GM18861 (cell line): ENCODE measurements at regions not wholly inside any gene's neighbourhood (a gene's known extent, or its start where the extent isn't known, plus 50 kb on each side); places are given as distances from the start of the nearest gene placed in this dataset.
"Not testable (repeated sequence)": the region's sequence is repeated elsewhere in the genome, so short reads cannot be mapped to it uniquely, and the experiment has no call there.

Experiments used
- ATAC-seq: cut with Tn5 transposase; IDR thresholded peaks from one replicate; pipeline ENCODE4 v1.9.1; 2021; ENCODE audit not compliant: unreplicated experiment

DNA sequence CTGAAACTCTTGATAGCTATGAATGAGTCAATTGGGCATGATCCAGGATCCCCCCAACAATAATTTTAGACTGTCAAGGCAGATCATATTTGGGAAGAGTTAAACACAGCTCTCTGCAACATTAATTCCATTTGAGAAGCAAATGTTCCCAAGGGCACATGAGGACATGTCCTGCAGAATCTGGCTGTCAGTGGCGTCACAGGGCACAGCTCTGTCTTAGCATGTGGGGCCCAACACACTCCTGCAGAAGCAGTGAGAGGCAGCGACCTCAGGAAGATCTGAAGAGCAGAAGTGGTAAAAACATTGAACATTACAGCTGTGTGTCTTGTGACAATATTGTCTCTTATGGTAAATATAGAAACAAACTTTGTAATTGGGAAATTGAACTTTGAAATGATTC, 197.1 kb upstream of the PBX1 start:
- no peak for ATAC-seq

DNA sequence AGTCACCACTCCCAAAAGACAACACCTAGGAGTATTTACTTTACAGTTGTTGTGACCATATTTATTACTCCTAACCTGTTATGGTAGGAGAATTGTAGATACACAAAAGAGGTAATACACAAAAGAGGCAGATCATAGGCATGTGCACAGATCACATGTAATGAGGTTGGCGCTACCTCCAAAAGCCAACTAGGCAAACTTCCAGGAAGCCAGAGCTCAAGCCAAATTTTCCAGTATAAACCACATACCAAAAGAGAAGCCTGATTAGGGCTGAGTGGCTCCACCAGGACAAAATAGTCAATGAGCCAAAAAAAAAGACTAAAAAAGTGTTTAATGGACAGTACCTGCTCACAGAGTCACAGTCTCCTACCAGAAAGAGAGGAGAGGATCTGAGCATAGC, 195.0 kb upstream of the PBX1 start:
- ATAC-seq, result no peak

DNA sequence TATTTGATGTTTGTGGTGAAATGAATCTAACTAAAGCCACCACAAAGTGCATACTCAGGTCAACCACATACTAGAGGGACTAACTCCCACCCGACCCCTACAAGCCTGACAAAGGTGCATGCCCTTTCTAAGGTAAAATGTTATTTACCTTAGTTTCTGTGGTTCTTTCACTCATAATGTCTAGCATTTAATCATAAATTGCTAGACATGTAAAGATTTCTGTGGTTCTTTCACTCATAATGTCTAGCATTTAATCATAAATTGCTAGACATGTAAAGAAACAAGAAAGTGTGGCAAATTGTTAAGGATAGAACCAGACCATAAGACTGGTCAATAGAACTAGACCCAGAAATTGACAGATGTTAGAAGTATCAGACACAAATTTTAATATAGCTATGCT, 193.0 kb upstream of the PBX1 start:
- ATAC-seq, result no peak

DNA sequence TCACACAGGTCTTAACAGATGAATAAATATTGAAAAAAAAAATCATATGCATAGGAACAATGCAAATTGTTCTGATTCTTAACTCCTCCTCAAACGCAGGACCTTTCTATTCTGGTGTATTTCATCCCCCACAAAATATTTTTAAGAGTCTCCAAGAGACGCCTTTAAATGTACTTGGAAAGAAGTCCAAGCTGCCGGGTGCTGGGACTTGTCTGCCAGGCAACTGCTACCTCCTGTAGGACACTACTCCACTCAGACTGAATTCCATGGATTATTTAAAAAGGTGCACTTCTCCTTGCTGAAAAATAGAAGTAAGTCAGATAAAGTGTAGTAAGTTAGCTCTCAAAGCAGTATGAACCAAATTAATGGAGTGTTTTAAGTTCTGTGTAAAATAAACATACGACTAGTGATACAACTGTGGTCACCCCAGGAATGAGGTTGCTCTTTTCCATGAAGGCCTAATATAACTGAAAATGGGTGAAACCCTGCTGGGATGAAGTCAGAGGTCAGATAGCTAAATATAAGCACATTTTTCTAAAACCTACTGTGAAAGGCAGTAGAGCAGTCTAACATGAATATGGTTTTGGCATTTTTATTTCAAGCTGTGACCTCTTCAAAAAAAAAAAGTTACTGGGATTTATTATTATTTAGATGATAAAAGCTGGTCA, 189.2 kb upstream of the PBX1 start:
- no peak for ATAC-seq

DNA sequence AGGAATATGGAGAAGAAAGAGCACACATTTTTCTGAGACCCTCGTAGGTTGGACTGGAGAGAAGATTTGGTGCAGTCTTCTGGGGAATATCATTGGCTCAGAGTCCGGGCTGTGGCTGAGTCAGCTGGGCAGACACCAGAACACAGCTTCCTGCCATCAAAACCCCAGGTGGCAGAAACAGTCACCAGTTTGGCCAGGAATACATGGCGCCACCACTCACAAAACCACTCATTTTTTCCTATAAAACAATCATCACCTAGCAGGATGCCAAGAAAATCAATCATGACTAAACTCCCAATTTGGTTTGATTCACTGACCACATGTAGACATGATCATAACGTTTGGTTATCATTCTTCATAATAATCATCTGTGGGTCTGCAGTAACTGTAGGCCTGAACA, 178.1 kb upstream of the PBX1 start:
- no peak for ATAC-seq

DNA sequence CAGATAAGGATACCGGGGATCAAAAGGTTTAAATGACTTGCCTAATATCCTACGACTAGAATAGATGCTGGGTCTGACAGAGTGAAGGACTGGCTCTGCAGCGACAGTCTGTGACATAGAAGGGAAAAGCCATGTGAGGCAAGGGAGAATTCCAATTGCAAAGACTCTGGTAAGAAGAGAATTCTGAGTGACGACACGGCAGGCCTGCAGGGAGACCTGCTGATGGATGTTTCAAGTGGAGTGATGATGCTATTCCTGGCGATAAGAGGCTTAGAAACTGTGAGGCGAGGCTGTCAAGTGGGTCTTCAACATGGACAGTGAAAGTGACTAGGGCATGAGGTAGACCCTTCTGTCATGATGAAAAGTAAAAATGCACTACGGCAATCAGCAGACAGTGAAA, 176.6 kb upstream of the PBX1 start:
- ATAC-seq, result no peak

DNA sequence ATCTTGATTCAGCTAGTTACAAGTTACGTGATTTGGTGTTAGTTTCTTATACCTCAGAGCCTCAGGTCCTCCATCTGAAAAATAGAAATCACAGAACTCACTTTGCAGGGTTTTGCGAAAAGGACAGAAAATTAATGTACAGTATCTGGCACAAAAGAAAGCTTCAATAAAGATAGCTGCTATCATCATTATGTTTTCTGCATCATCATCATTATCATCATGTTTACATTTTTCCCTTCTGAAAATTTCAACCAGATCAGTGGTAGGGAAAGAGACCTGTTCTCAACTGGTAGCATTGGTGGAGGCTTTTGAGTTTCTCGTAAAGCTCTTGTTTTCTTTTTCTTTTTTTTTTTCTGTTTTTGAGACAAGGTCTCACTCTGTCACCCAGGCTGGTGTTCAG, 174.7 kb upstream of the PBX1 start:
- ATAC-seq, result no peak

DNA sequence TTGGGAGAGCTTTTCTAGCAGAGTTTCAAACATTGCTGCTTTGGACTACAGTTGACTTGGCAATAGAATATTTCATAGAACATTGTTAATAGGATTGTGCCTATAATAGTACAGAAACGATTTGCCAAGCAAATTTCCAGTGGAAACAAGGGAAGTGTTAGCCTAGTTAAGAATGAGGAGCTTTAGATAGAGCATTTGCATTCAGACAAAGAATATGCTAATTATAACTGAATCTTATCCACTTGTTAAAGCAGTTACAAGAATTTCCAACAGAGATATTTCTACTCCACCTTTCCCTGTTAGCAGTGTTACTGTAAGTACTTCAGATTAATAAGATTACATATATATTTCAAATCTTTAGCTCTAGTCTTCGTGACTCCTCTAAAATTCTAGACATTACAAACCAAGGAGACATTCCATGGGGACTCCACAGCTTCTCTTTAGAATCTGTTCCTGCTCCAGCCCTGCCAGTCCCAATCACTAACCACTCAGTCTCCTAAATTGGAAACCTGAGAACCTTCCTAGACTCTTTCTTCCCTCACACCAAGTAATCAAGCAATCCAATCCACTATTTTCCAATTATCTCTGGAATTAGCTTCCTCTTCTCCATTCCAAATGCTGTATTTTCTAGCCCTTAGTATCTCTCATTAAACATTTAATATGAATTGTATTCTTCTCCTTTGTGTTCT, 141.8 kb upstream of the PBX1 start:
- no peak for ATAC-seq

DNA sequence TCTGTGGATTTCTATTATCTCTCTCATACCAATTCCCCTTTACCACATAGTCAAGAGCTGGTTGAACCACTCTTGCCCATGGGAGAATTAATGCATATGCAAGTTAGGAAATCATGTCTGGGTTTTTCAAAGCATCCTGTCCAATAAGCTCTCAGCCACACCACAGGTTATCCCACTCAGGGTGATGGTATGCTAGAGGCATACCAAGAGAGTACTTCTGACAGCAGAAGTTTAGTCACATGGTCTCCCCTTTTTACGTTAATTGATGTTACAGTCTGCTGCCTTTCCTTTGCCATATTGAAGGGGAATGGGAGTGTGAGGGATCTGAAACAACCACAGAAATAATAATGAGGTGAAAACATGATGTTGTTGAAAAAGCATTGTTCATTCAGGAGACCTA, 135.8 kb upstream of the PBX1 start:
- no peak for ATAC-seq

DNA sequence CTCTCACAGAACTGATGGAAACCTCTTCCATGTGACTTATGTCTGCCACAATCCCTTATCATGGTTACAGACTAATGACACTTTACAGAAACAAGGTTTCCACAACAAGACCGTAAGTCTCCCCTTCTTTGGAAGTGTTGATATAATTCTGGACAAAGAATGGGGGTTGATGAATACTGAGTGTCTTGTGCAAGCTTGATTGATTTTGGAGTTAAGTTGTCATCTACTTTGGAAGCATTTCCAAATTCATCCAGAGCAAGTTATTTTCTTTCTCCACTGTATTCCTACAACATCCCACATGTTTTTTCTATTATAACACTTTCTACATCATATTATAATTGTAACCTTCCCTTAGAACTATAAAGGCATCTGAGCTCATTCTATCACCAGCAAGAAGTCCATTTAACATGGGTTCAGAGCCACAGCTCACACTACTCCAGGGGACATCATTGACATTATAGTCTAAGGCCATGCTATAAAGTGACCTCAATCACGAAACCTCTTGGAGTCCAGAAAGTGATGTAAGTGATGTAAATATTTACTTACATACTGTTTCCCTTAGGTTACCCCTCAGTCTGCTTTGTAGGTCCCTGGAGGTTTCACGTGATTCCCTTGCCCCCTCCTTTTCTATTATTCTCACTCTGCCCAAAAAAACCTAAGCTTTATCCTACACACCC, 125.7 kb upstream of the PBX1 start:
- no peak for ATAC-seq

DNA sequence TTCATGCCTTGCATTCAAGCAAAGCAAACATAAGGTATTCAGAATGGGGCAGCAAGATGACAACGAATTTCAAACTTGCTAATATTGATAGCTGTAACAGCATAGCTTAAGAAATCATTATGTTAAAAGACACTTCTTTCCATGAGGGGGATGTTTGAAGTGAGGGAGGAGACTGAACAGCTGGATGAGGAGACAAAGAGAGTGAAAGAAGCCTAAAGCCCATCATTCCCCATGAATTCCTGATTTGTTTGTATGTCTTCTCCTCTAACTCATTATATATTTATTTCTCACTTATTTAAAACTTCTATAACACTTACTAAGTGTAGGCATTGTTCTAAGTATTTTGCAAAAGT, 125.2 kb upstream of the PBX1 start:
- ATAC-seq, result no peak

DNA sequence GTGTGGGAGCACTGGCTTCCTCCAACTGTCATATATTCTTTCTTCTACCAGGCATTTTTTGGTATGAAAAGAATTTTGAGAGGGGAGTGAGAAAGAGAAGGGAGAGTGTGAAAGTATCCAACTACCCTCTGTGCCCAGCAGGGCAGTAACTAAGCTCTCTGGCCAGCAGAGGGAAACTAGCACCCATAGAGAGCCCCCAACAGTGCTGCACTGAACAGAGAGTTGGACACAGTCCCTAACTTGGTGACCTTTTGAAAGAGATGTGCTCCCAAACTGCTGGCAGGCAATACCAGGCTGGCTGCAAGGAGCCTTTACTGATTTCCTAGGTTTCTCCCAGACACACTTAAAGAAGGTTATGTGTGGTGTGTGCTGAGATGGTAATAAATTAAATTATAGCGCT, 118.8 kb upstream of the PBX1 start:
- ATAC-seq, result no peak

DNA sequence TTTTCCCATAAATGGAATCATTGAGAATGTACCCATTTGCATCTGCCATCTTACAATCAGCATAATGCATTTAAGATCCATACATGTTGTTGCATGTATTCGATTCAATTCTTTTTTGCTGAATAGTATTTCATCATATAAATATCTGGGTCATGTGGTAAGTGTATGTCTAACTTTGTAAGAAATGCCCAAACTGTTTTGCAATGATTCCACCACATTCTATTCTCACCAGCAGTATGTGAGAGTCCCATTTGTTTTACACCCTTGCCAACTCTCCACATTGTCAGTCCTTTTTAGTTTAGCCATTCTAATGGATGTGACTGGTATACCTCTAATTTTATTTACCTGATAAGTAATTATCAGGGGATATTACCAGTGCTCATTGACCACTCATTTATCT, 115.8 kb upstream of the PBX1 start:
- no peak for ATAC-seq

DNA sequence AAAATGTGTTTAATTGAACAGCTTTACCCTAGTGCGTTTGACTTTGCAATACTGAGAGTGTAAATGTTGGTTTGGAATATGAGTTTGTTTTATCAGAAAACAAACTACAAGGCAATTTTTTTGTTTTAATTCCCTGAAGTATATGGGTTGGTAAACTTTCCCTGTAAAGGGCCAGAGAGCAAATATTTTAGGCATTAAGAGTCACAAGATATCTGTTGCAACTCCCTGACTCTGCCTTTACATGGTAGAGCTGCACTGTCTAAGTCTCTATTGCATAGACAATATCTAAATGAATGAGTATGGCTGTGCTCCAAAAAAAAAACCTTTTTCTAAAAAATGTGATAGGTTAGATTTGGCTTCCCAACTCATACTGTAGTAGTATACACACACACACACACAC, 115.1 kb upstream of the PBX1 start:
- ATAC-seq, result no peak

DNA sequence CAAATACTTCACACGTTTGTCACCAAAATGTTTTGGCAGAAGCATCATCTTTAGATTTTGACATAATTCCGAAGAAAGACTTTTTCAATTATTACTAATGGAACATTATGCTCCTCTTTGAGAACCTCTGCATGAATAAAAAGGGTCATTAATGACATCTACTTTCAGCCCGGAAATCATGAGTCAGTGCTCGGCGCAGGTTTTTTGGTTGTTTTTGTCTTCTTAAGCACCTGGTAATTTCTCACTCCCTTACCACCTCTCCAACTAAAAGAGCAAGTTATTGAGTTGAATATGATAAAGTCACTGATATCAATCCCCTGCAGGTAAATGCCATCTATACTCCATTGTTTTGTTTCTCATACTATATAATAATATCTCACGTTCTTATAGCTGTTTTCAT, 113.0 kb upstream of the PBX1 start:
- no peak for ATAC-seq

DNA sequence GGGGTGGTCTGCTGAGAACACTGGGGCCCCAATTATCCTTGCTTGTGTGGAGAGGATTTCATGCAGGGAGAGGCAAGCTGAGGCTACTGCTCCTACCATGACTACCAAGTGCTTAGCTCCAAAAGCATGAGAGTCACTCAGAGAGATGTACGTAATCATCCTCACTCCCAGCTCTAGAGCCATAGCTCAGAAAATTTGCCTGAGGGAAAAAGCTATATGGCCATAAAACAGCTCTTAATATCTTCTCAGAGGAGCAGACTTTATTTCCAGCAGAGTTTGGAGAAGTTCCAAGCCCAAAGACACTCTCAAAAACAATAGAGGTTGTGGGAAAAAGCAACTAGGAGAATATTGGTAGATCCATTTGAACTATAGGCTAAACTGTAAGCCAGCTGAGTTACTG, 106.4 kb upstream of the PBX1 start:
- no peak for ATAC-seq

DNA sequence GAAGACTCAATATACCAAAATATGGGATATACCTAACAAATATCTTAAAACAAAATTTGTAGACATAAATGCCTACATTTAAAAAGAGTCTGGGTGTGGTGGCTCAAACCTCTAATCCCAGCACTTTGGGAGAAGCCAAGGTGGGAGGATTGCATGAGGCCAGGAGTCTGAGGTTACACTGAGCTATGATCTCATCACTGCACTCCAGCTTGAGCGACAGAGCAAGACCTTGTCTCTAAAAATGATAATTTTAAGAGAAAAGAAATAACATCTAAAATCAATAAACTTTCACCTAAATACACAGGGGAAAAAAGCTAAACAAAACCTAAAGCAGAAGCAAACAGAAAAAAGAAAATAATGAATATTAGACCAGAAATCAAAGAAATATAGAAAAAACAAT, 102.7 kb upstream of the PBX1 start:
- no peak for ATAC-seq

DNA sequence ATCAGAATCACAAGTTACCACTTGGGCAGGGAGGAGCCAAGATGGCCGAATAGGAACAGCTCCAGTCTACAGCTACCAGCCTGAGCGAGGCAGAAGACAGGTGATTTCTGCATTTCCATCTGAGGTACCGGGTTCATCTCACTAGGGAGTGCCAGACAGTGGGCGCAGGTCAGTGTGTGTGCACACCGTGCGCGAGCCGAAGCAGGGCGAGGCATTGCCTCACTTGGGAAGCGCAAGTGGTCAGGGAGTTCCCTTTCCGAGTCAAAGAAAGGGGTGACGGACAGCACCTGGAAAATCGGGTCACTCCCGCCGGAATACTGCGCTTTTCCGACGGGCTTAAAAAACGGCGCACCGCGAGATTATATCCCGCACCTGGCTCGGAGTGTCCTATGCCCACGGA, 99.8 kb upstream of the PBX1 start:
- ATAC-seq, result not testable (repeated sequence)

DNA sequence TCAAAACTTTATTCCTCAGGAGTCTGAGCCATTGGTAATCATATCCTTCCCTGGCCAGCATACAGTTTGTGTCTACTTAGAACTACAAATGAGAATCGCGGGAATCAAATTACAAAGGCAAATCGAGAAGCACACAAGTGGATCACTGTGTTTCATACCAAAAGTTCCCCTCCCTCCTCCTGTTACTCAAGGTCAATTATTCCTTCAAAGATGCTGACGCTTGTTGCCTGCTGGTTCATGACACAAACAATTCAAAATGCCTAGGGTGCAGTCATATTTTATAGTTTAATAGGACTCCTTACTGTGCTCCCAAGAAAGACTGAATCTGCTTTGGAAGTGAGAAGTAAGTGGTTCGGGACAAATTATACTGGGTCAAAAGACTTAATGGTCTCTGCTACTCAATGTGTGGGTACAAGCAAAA, 93.0 kb upstream of the PBX1 start:
- no peak for ATAC-seq

DNA sequence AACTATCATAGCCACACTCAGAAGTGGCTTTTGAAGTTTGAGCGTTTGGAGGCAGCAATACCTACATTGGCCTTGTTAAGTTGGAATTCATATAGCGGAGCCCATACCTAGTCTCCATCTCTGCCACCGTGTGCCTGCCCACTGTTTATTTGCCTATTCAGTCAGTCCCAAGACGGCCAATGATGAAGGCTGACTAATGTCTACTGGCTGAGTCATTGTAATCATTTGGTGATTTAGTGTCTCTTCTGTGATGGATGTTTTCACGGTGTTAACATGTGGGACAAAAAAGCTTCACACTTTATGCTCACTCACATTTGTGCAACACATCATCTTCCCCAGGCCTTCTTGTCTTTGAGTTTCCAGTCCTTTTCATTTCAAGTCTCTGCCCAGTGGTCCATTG, 92.6 kb upstream of the PBX1 start:
- no peak for ATAC-seq

DNA sequence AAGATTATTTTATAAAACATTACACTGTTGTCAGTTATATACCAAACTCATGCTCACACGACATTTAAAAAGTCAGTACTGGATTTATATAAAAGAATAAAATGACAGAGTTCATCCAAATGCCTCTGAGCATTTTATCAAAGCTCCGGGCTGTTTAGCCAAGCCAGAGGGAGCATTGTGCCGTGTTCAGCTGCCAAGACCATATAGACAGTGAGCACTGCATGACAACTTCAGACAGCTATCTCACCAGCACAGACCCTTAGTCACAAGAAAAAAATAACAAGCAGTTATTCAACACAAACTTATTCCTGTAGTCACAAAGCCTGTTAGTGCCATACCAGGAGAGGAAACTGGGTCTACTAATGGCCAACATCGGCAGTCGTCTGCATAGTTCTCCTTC, 88.0 kb upstream of the PBX1 start:
- no peak for ATAC-seq

DNA sequence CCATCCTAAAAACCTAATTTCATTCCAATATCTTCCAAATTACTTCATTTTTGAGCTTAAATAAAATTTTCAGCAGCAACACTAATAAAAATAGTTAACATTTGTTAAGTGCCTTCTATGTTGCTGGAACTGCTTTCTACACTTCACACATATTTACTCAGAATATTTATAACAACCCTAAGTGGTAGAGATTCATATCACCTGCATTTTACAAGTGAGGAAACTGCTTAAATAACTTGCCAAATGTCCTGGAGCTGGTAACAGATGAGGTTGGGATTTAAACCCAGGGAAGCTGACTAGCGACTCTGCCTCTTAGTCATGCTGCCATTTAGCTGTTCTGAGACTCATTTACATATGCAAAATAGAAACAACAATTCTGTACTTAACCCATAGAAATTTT, 86.1 kb upstream of the PBX1 start:
- no peak for ATAC-seq

DNA sequence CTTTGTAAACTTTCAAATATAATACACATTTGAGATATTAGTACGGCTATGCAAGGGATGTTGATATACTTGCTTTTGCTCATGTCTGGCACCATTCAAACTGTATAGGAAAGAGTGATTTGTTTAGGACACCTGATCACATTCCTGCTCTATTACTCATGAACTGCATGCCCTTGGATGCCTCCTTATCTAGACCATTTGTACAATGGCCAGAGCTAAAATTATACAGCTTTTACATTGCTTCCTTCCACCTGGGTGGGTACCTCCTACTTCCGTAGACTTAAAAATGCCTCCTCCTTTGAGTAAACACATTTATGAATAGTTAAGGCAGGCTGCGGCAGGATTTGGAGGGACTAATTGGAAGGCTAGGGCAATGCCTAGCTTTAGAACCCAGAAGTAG, 85.4 kb upstream of the PBX1 start:
- no peak for ATAC-seq
